DMS114 treated with DMSO at 0.1 percent for 48 hours (cell line): ENCODE measurements at regions not wholly inside any gene's neighbourhood (a gene's known extent, or its start where the extent isn't known, plus 50 kb on each side); places are given as distances from the start of the nearest gene placed in this dataset.

Source experiments
- DNase-seq: peaks from one replicate; lab custom pipeline; 2025; ENCODE audit not compliant: unreplicated experiment; lab: John Stamatoyannopoulos, UW

DNA sequence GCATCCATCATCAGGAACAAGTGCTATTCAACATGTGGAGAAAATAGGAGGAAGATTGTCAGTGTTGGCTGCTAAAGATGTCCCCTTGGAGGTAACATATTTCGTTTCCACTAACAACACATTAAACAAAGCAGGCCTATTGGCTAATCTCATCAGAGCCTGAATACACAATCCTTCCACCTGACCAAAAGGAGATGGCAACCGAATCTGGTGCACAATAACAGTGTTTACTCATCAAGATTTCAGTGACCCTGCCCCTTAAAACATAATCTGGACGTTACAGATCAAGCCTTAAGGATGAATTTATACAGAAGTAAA is 582.5 kb downstream of the EFNB2 start:
- DNase-seq: no peak

DNA sequence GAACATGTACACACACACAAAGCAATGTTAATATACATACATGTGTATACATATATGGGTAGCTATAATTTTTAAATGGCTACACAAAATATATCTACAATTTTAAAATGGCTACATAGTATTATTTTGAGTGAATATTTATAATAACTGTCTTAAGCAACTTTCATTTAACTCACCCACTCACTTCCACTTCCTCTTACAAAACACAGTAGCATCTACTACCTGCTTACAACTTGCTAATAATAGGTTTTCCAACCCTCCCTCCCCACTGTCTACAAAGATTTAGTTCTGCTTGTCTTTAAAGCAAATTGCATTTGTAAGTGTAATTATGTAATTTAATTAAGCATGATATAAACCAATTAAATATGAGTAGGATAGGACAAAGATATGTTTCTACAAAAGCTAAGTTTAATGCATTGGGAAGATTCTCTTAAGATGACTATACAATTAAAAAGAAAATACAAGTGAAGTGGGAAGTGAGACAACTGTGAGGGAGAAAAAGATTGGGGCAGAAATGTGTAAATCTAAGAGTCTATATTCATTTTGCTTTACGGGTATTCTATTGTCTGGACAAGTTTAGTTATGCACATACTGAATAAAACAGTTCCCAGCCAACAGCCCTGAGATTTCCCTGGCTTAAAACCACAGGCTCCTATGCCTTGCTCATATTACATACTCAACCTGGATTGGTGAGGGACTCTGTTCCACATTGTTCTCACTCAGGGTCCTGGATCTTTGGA is 583.1 kb downstream of the EFNB2 start:
- DNase-seq: no peak

DNA sequence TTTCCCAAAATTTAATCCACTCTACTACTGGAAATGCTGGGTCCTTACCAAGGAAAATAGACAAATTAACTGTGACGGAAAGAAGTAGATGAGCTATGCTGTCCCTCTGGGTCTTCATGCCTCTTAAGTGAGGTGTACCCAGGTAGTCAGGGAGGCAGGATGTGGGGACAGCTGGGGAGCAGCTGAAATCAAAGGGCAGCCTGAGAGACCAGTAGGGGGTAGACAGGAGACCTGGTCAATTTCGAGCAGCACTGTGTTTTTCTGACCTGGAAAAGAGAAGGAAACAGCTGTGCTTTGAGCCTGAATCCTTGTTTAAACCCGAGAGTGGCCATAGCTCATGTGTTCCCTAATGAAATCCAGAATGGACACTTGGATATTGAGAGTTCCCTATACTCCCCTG is 587.3 kb downstream of the EFNB2 start:
- no peak for DNase-seq

DNA sequence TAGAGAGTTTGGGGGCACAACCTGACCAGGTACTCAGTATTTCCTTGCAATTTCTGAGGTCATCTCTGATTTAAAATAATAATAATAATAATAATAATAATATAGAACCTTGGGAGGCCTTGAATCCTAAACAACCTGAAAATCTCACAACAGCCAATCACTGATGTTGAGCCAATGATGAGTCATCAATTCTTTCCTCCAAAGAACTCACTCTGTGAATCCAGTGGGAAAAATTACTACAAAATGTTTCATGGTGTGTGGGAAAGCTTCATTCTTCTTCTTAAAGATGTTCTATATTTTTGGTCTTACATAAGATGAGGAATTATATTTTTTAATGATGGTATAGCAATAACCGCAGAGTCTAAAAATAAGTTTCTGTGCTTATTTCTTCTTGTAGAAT is 594.6 kb downstream of the EFNB2 start:
- no peak for DNase-seq

DNA sequence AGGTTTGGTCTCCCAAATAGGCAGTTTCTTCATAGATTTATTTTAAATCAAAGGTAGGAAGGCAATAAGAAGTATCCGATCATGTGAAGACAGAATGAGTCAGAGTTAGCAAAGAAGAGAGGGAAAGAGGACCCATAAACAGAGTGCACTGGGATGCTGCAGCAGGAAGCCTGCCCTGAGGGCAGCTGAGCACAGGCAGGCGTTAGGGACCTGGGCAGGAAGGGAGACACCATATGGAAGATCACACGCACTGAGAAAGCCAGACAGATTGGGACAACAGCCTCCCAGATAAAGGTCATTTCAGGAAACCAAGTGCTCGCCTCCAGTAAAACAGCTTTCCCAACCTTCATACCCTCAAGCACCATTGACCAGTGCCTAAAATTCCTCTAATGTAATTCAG is 598.0 kb downstream of the EFNB2 start:
- no peak for DNase-seq

DNA sequence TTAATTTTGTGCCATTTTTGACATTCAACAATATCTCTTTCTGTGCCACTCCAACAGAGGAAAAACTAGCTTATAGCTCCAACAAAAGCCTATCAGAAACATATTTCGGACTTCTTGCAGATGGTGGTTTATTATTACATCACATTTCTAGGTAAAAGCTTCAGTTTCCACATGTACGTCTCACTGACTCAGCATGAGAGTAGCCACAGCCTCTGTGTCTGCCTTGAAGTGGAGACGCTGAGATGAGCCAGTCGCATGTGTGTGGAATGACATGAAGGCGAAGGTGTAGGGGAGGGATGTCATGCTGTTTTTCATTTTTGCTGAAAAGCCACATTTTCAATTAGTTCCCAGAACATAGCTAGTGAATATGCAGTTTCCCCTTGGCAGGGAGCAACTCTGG is 598.6 kb downstream of the EFNB2 start:
- no peak for DNase-seq

DNA sequence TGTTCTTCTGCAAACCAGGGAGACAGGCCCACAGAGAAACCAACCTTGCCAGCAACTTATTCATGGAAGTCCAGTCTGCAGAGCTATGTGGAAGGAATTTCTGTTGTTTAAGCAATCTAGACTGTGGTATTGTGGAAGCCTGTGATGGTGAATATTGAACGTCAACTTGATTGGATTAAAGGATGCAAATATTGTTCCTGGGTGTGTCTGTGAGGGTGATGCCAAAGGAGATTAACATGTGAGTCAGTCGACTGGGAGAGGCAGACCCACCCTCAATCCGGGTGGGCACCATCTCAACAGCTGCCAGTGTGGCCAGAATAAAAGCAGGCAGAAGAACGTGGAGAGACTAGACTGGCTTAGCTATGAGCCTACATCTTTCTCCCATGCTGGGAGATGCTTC is 606.0 kb downstream of the EFNB2 start:
- no peak for DNase-seq

DNA sequence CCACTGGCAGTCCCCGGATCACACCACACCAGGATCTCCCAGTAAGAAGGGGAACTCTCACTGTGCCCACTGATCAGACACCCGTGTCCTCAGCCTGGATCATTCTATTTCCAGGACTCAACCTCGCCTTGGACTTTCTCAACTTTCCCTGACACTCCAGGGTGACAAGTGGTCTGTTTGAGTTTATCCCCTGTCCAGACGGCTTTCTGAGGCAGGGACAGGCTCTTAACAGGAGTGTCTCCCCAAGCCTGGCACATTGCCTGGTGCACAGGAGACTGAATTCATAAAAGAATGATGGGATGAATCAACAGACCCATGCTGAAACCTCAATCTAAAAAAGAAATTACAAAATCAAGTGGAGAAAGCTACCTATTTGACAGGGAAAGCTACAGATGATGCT is 606.6 kb downstream of the EFNB2 start:
- no peak for DNase-seq

DNA sequence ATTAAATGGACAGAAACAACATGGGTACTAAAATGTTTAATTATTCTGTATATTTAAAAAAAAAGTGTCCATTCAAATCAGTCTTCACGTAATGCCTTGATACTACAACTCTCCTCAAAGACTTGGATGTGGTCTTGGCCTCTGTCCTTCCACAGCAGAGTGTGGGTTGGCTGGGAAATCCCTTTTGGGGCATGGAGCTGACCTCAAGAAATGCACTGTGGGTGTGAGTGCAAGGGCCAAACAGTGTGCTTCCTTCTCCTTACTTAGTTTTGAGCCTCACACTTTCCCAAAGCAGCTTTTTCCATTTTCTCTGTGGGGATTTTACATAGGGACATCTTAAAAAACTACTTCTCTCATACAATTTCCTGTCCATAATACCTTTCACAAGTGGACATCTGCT is 607.4 kb downstream of the EFNB2 start:
- no peak for DNase-seq

DNA sequence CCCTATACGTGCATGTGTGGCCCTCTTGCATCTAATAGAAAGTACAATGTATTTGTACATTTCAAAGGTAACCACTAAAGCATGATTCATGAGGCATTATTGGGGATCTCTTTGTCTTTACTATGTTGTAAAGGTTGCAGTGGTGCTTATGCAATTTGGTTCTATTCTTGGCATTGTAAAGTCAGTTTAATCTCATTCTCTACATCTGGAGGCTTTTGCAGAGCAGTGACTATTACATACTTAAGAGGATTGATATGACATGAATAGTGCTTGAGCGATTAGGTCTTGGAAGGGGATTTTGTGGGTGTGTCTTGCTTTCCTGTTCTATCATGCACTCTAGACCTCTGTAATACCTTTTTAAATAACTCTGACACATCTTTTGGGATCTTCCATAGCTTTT is 610.0 kb downstream of the EFNB2 start:
- DNase-seq: no peak

DNA sequence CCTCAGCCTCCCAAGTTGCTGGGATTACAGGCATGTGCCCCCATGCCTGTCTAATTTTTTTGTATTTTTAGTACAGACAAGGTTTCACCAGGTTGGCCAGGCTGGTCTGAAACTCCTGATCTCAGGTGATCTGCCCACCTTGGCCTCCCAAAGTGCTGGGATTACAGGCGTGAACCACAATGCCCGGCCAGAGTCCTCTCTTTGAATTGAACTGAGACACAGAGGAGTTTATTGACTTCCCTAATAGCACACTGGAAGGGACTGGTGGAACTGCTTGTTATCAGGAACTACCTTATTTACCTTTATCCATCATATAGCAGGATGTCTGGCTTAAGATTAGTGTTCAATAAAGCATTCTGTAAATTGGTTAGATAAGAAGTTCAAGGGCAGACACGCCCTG is 613.8 kb downstream of the EFNB2 start:
- DNase-seq: no peak

DNA sequence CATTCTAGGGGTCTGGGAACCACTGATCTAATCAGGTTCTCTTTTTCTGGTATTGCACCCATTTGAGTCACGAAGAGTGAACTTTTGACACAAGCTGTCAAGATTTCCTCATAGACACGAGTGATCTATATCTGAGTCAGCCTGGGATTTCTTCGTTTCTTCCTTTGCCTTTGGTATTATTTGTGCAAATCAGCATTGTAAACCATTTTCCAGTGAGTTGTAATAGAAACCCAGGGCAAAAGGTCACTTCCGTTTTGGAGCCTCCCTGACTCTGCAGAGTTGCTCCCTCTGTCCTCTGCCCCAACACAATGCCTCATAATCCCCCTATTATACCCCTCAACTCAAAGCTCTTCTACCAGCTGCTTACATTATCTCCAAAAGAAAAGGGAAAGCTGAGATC is 615.1 kb downstream of the EFNB2 start:
- no peak for DNase-seq

DNA sequence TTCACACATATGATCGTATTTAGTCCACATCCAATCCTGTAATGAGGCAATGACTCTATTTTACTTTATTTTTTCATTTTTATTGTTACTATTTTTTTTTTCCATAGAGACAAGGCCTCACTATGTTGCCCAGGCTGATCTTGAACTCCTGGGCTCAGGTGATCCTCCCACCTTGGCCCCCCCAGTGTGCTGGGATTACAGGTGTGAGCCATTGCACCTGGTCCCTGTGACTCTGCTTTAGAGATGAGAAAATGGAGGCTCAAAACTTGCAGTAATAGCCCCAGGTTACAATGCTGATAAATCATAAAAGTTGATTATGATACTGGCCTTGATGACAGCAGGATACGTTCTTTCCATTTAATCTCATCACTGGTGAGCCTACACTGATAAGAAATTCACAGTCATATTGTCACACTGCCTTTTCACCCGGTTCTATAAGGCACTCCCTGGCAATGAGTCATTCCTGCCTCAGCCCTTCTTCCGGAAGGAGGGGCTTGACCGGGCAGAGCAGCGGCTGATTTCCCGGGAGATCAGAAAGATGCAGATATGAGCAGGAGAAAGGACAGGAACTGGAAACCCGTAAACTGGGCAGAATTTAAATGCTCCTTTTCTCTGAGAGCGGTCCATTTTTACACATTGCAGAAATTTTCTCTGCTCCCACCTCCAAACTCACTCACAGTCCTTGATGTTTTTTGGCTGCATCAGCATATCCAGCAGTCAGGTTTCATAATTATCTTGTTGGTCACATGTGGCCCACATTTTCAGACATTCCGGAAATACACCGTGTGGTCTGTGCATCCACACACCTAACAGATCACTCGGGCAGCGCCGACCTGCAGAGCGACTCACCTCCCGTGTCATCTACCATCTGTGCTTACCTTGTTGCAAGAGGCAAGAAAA is 616.4 kb downstream of the EFNB2 start:
- no peak for DNase-seq

DNA sequence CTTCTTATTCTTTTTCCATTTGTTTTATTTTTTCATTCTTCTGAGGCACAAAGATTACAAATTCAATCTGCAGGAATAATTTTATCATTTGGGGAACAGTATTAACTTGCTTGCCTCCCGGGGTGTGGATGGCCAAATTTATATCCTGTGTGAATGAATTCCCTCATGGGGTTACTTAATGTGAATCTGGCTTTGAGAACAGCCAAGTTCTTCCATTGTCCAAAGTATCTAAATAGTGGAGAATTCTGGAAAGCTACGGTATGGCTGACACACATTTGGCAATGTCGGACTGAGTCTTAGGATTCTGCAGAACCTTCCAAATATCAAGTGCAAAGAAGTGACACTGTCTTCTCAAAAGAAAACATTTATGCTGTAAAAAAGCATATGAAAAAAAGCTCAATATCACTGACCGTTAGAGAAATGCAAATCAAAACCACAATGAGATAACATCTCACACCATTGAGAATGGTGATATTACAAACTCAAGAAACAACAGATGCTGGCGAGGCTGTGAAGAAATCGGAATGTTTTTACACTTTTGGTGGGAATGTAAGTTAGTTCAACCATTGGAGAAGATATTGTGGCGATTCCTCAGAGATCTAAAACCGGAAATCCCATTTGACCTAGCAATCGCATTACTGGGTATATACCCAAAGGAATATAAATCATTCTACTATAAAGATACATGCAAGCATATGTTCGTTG is 620.2 kb downstream of the EFNB2 start:
- DNase-seq: no peak

DNA sequence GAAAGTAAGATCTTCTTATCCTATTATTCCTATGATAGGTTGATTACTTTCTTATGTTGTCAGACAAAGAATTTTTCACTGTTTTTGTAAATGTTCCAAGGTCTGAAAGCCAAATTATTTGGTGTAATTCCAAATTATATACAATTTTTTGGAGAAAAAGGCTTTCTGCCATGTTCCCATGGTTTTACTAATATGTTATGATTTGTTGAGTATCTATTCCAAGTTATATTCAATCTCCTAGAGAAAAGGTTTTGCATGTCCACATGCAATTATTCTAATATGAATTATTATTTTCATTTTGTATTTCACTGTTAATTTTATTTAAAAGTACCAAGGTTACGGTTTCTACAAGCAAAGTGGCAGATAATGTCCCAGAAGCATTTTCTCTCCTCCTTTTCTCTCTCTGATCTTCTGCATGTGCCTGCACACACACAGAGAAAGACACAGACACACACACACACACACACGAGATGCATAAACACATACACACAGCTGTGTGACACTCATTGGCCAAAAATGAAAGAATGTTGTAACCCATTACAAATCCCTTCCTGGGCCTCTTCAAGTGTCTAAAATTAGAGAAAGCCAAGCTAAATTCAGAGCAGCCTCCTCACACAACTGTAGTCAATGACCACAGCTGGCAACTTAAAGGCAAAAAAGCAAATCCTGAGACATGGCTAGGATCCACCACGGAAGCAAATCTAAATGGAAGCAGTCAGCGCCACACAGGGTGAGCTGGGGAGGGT is 621.0 kb downstream of the EFNB2 start:
- DNase-seq: no peak

DNA sequence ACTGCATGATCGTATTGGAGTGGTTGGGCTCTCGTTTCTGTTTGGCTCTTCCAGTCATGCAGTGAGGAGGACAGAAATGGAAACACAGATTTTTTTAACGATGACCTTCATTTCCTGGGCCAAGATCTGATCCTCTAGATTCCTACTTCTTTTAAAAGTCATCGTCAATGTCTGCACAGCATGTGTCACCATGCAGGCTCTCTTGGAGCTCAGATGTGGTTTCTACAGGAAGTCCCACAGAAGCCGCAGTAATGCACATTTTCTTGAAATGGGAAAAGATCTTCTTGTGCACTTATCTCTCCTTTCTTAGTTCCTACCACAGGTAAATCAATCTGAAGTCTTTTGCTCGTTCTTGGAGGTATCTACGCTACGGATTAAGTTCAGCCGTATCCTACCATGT is 626.9 kb downstream of the EFNB2 start:
- no peak for DNase-seq

DNA sequence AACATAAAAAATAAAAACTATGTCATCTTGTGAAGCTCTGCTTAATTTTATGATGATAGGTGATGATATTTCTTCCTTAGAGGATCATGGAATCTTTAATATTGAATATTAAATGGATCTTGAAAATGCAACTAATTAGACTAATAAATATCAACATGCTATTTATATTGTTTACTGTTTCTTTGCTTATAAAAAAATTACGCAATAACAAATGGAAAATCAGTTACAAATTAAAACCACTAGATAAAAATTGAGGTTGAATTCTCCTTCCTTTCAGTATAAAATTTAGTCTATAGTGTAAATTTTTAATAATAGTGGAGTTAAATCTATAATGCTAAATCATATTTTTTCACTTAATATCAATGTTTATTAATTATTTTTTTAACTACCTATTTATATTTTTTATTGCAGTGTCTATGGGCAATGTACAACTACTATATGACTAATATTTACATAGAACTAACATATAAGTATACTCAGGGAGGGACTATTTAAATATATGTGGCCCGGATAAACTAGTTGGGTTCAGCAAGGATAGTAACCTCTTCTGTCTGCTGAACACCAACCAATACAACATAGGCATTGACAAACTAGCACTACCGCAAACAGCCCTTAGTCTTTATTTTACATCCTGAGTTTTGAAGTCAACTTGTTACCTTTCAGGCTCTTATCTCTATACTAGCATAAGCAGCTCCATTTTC is 628.0 kb downstream of the EFNB2 start:
- no peak for DNase-seq

DNA sequence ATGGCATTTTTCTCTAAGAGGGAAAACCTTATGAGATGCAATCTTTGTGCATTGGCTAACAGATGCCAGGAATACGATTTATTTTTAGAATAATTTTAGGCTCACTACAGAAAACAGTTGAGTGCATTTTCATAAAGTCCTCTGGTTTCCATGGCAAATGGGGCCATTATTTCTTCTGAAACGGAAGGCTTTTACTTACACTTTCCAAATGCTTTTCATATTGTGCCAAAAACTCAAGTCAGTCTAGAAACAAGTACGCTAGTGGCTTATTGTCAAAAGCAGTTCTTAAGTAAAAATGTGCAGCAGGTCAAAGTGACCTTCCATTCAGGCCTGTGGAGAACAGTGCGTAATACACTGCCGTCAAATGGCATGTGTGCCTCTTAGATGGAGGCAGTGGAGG is 628.7 kb downstream of the EFNB2 start:
- DNase-seq: no peak

DNA sequence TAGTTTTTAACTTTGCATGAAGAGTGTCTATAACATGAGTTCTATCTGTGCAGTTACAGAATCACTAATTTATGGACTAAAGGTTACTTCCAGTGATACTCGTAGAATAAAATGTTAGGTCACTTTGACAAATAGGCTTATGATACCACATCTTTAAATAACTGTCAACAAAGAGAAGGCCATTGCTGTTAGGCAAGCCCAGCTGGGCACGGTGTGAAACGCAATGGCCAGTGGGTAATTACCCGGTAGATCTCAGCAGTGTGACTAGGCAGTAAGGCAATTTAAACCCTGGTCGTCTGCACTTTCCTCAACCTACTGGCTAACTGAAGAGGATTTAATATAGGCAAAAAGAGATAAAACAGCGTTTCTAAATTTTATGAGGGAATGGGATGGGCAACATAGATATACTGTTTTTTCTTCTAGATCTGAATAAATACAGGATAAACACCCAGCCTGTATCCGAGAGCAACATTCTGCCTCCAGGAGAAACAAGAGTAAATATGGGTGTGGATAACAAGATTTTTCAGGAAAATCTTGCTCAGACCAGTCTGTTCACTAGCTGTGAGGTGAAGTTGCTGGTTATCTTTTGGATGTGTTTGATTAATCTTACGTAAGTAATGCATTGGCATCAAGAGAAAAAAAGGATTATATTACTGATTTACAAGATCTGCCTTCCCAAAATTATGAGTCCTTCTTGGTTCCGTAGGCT is 631.3 kb downstream of the EFNB2 start:
- no peak for DNase-seq

DNA sequence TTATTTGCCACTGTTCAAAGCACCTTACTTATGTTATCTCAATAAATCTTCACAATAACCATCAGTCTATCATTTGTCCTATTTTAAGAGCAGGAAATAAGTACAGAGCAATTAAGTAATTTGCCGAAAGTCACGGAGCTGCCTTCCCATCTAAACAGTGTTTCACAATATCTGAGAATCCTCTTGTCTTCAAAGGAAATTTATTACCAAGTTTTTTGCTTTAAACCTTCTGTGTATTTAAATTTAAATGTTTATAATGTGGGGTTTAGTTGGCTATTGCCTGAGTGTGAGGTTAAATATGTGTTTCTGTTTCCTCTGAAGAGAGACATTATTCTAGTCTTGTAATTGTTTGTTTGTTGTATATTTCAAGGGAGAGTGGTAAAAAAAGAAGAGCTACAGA is 633.1 kb downstream of the EFNB2 start:
- no peak for DNase-seq
